H9 (cell line): ENCODE measurements at regions not wholly inside any gene's neighbourhood (a gene's known extent, or its start where the extent isn't known, plus 50 kb on each side); places are given as distances from the start of the nearest gene placed in this dataset.

Experiments used
- DNase-seq: peaks from one replicate; pipeline ENCODE4 v3.0.0-alpha.2; 2017
- H2AFZ ChIP-seq: one replicate; pipeline ENCODE4 v1.6.1; 2013; ENCODE audit warnings: mild to moderate bottlenecking, low read length, control low read depth, moderate library complexity
- H2AK5ac ChIP-seq: 2 replicates; pipeline ENCODE4 v1.6.1; 2013; ENCODE audit warnings: low read length, control low read depth, mixed read lengths; ENCODE audit not compliant: insufficient read length
- H2BK120ac ChIP-seq: one replicate; pipeline ENCODE4 v1.6.1; 2013; ENCODE audit warnings: low read depth, mild to moderate bottlenecking, low read length, control low read depth, inconsistent platforms; ENCODE audit not compliant: poor library complexity, severe bottlenecking
- H2BK12ac ChIP-seq: 2 replicates; pipeline ENCODE4 v1.6.1; 2013; ENCODE audit warnings: low read length, control low read depth, mixed read lengths, low read depth; ENCODE audit not compliant: insufficient read length
- H2BK15ac ChIP-seq: 2 replicates; pipeline ENCODE4 v1.6.1; 2013; ENCODE audit warnings: low read depth, low read length, control low read depth
- H2BK20ac ChIP-seq: one replicate; pipeline ENCODE4 v1.6.1; 2013; ENCODE audit warnings: low read depth, mild to moderate bottlenecking, low read length, control low read depth, inconsistent platforms; ENCODE audit not compliant: poor library complexity, severe bottlenecking
- H2BK5ac ChIP-seq: 2 replicates; pipeline ENCODE4 v1.6.1; 2013; ENCODE audit warnings: low read length, control low read depth, mixed read lengths; ENCODE audit not compliant: insufficient read length
- H3K14ac ChIP-seq: 2 replicates; pipeline ENCODE4 v1.6.1; 2013; ENCODE audit warnings: low read length, control low read depth; ENCODE audit not compliant: insufficient read depth
- H3K18ac ChIP-seq: 2 replicates; pipeline ENCODE4 v1.6.1; 2013; ENCODE audit warnings: low read depth, mild to moderate bottlenecking, mixed read lengths, low read length, control low read depth; ENCODE audit not compliant: insufficient read length
- H3K23ac ChIP-seq: 2 replicates; pipeline ENCODE4 v1.6.1; 2013; ENCODE audit warnings: low read length, control low read depth, mixed read lengths, low read depth; ENCODE audit not compliant: insufficient read length
- H3K23me2 ChIP-seq: 2 replicates; pipeline ENCODE4 v1.6.1; 2013; ENCODE audit warnings: low read depth, mild to moderate bottlenecking, mixed read lengths, low read length, control low read depth; ENCODE audit not compliant: insufficient read length, poor library complexity, severe bottlenecking
- H3K27ac ChIP-seq: 2 replicates; pipeline ENCODE4 v1.5.1; 2013; ENCODE audit warnings: low read length, control low read depth, mixed read lengths, low read depth; ENCODE audit not compliant: insufficient read length
- H3K27me3 ChIP-seq: 2 replicates; pipeline ENCODE4 v1.6.1; 2013; ENCODE audit warnings: low read length, control low read depth, inconsistent platforms; ENCODE audit not compliant: insufficient read depth
- H3K4ac ChIP-seq: 2 replicates; pipeline ENCODE4 v1.6.1; 2013; ENCODE audit warnings: low read depth, mild to moderate bottlenecking, control low read depth, inconsistent platforms, low read length, moderate library complexity
- H3K4me1 ChIP-seq: 2 replicates; pipeline ENCODE4 v1.6.1; 2013; ENCODE audit warnings: low read length, control low read depth, inconsistent platforms; ENCODE audit not compliant: insufficient read depth
- H3K4me2 ChIP-seq: 2 replicates; pipeline ENCODE4 v1.6.1; 2013; ENCODE audit warnings: low read length, control low read depth, mixed read lengths; ENCODE audit not compliant: insufficient read length, insufficient read depth
- H3K56ac ChIP-seq: 2 replicates; pipeline ENCODE4 v1.6.1; 2013; ENCODE audit warnings: low read depth, mild to moderate bottlenecking, mixed read lengths, low read length, control low read depth; ENCODE audit not compliant: insufficient read length
- H3K79me1 ChIP-seq: 2 replicates; pipeline ENCODE4 v1.6.1; 2013; ENCODE audit warnings: low read depth, mild to moderate bottlenecking, moderate library complexity, low read length, control low read depth, inconsistent platforms; ENCODE audit not compliant: insufficient read depth, poor library complexity, severe bottlenecking
- H3K79me2 ChIP-seq: 2 replicates; pipeline ENCODE4 v1.6.1; 2013; ENCODE audit warnings: low read length, control low read depth, inconsistent platforms; ENCODE audit not compliant: insufficient read depth
- H3K9ac ChIP-seq: 2 replicates; pipeline ENCODE4 v1.6.1; 2013; ENCODE audit warnings: low read length, control low read depth, mixed read lengths; ENCODE audit not compliant: insufficient read length; ENCODE audit errors: extremely low read depth
- H3K9me3 ChIP-seq: one replicate; pipeline ENCODE4 v1.6.1; 2013; ENCODE audit warnings: low read depth, low read length, inconsistent platforms; ENCODE audit not compliant: control insufficient read depth
- H3T11ph ChIP-seq: one replicate; pipeline ENCODE4 v1.6.1; 2013; ENCODE audit warnings: mild to moderate bottlenecking, low read length, control low read depth, inconsistent platforms
- H4K20me1 ChIP-seq: one replicate; pipeline ENCODE4 v1.6.1; 2013; ENCODE audit not compliant: control insufficient read depth, insufficient read length, insufficient read depth
- H4K5ac ChIP-seq: 2 replicates; pipeline ENCODE4 v1.6.1; 2013; ENCODE audit warnings: low read depth, mild to moderate bottlenecking, mixed read lengths, low read length, control low read depth; ENCODE audit not compliant: insufficient read length
- H4K8ac ChIP-seq: replicated peaks from 2 replicates; pipeline ENCODE4 v1.6.1; 2013; ENCODE audit warnings: low read length, control low read depth, mixed read lengths, low read depth; ENCODE audit not compliant: insufficient read length
- H4K91ac ChIP-seq: 2 replicates; pipeline ENCODE4 v1.6.1; 2013; ENCODE audit warnings: low read depth, mild to moderate bottlenecking, moderate library complexity, mixed read lengths, low read length, control low read depth; ENCODE audit not compliant: insufficient read length
- H3K27ac Mint-ChIP-seq, 3 experiments: 2 replicates in 2 of 3; 3 replicates in 1 of 3; pipeline ENCODE4 v1.8.0; 2020 to 2021; ENCODE audit warnings: mixed read lengths in 3 of 3, mild to moderate bottlenecking in 1 of 3, moderate library complexity in 1 of 3
- H3K27me3 Mint-ChIP-seq: 2 replicates; pipeline ENCODE4 v1.8.0; 2021; ENCODE audit warnings: low read depth, mild to moderate bottlenecking, moderate library complexity, mixed read lengths
- H3K36me3 Mint-ChIP-seq, 3 experiments: 2 replicates in 2 of 3; 3 replicates in 1 of 3; pipeline ENCODE4 v1.8.0; 2020 to 2021; ENCODE audit warnings: low read depth in 3 of 3, mixed read lengths in 3 of 3; ENCODE audit not compliant: insufficient read depth in 1 of 3
- H3K4me1 Mint-ChIP-seq, 2 experiments: 2 replicates each; pipeline ENCODE4 v1.8.0; 2020; ENCODE audit warnings: mixed read lengths in 2 of 2
- H3K4me3 Mint-ChIP-seq, 2 experiments: 2 replicates in 1 of 2; 3 replicates in 1 of 2; pipeline ENCODE4 v1.8.0; 2020 to 2021; ENCODE audit warnings: mild to moderate bottlenecking in 2 of 2, mixed read lengths in 2 of 2, moderate library complexity in 1 of 2
- H3K9me3 Mint-ChIP-seq, 2 experiments: 2 replicates in 1 of 2; 3 replicates in 1 of 2; pipeline ENCODE4 v1.8.0; 2020; ENCODE audit warnings: mild to moderate bottlenecking in 2 of 2, mixed read lengths in 2 of 2, moderate library complexity in 1 of 2
- WGBS: extraction: QIAGEN DNeasy Blood & Tissue Kit; methylation state at CpG from one replicate; pipeline ENCODE4 v1.1.7; 2013; ENCODE audit warnings: missing lambda C conversion rate, low lambda C conversion rate, mixed read lengths; ENCODE audit not compliant: insufficient read length; ENCODE audit errors: extremely low coverage; 5-methylcytosine and 5-hydroxymethylcytosine counted together
- TF ChIP-seq, protein P1 (sequence below): fragments of 200-600 bp; sonication (generic); conservative IDR thresholded peaks from 3 replicates; pipeline ENCODE4 v1.8.0; 2021; ENCODE audit warnings: antibody characterized with exemption, mild to moderate bottlenecking

DNA sequence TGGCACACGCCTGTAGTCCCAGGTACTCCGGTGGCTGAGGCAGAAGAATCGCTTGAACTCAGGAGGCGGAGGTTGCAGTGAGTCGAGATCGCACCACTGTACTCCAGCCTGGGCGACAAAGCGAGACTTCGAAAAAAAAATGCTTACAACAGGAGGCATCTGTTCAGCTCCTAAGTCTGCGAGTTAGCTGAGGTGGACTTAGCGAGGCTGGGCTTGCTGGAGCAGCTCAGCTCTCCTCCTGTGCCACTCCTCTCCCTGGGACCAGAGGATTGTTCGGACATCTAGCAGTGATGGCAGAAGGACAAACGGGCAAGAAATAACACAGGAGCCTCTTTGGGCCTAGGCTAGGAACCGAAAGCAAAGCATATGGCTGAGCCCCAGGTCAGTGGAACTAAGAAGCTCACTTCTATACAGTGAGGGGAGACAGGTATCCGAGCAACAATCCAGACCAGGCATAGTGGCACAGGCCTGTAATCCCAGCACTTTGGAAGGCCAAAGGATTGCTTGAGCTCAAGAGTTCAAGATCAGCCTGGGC lies 260.1 kb downstream of the GLI2 start:
- Histone ChIP-seq H3K23ac (no peak overlapping the region), H2BK12ac (no peak overlapping the region), H2BK20ac (no peak overlapping the region), H4K20me1 (peaks cover 2% of the 10 kb centered on the region), H3K4ac (no peak overlapping the region), H3K23me2 (no peaks in the 10 kb centered on the region), H3K4me1 (no peaks in the 10 kb centered on the region), H3K27me3 (no peaks in the 10 kb centered on the region), H3K4me2 (no peak overlapping the region), H4K5ac (no peak overlapping the region), H3K18ac (no peak overlapping the region), H2AFZ (no peak overlapping the region), H2BK15ac (no peak overlapping the region), H3K56ac (no peak overlapping the region), H3K79me1 (no peaks in the 10 kb centered on the region), H2BK120ac (no peak overlapping the region), H2BK5ac (no peak overlapping the region), H2AK5ac (no peak overlapping the region), H3K9me3 (no peaks in the 10 kb centered on the region), H3K14ac (no peak overlapping the region), H3K79me2 (no peaks in the 10 kb centered on the region), H4K91ac (no peak overlapping the region), H4K8ac (no peak overlapping the region), H3T11ph (no peak overlapping the region), H3K9ac (no peak overlapping the region), H3K27ac (no peak overlapping the region)
- WGBS, result no CpG with 5 or more reads among the region's 15 CpGs
- TF ChIP-seq, protein P1, sequence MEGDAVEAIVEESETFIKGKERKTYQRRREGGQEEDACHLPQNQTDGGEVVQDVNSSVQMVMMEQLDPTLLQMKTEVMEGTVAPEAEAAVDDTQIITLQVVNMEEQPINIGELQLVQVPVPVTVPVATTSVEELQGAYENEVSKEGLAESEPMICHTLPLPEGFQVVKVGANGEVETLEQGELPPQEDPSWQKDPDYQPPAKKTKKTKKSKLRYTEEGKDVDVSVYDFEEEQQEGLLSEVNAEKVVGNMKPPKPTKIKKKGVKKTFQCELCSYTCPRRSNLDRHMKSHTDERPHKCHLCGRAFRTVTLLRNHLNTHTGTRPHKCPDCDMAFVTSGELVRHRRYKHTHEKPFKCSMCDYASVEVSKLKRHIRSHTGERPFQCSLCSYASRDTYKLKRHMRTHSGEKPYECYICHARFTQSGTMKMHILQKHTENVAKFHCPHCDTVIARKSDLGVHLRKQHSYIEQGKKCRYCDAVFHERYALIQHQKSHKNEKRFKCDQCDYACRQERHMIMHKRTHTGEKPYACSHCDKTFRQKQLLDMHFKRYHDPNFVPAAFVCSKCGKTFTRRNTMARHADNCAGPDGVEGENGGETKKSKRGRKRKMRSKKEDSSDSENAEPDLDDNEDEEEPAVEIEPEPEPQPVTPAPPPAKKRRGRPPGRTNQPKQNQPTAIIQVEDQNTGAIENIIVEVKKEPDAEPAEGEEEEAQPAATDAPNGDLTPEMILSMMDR, result no peak
- Mint-ChIP-seq H3K4me3 (no peak overlapping the region), H3K4me1 (no peaks in the 10 kb centered on the region; a peak in 1 of 4 replicates), H3K27ac (no peak overlapping the region), H3K9me3 (no peaks in the 10 kb centered on the region), H3K27me3 (peaks cover 29% of the 10 kb centered on the region), H3K36me3 (peaks cover 6 to 14% (median 13%) of the 10 kb centered on the region in 3 experiments; a peak in 6 of 7 replicates)
- DNase-seq, result peak; percentile 16
